NCI-H774 (cell line): ENCODE measurements at regions not wholly inside any gene's neighbourhood (a gene's known extent, or its start where the extent isn't known, plus 50 kb on each side); places are given as distances from the start of the nearest gene placed in this dataset.

Source experiments
- DNase-seq: peaks from one replicate; lab custom pipeline; 2025; lab: John Stamatoyannopoulos, UW

GRCh38 chr3:39000008-39000450 is 51.7 kb downstream of the SCN11A start:
- peak; percentile 31 for DNase-seq

GRCh38 chr3:38998086-38998485 is 53.7 kb downstream of the SCN11A start:
- no peak for DNase-seq

- no peak for DNase-seq
Observed at GRCh38 chr3:38996193-38996592, 55.6 kb downstream of the SCN11A start.

- no peak for DNase-seq
Observed at GRCh38 chr3:38994251-38994650, 57.5 kb downstream of the SCN11A start.

- DNase-seq, result no peak
Observed at GRCh38 chr3:38992117-38992760, 59.5 kb downstream of the SCN11A start.

- no peak for DNase-seq
Observed at GRCh38 chr3:38990621-38991020, 61.1 kb downstream of the SCN11A start.

GRCh38 chr3:38989917-38990510 is 61.7 kb downstream of the SCN11A start:
- DNase-seq, result no peak

GRCh38 chr3:38988955-38989354 is 62.8 kb downstream of the SCN11A start:
- DNase-seq, result no peak

GRCh38 chr3:38987456-38987855 is 64.3 kb downstream of the SCN11A start:
- DNase-seq, result no peak

GRCh38 chr3:38986901-38987300 is 64.8 kb downstream of the SCN11A start:
- DNase-seq, result no peak

- DNase-seq, result no peak
Observed at GRCh38 chr3:38985981-38986380, 65.8 kb downstream of the SCN11A start.

GRCh38 chr3:38985581-38985980 is 66.2 kb downstream of the SCN11A start:
- no peak for DNase-seq

GRCh38 chr3:38984731-38985130 is 67.0 kb downstream of the SCN11A start:
- DNase-seq, result no peak

- DNase-seq, result no peak
Observed at GRCh38 chr3:38984110-38984509, 67.6 kb downstream of the SCN11A start.

GRCh38 chr3:38980938-38981337 is 70.8 kb downstream of the SCN11A start:
- no peak for DNase-seq

GRCh38 chr3:38978729-38979128 is 73.0 kb downstream of the SCN11A start:
- DNase-seq, result no peak

GRCh38 chr3:38970851-38971638 is 80.7 kb downstream of the SCN11A start:
- DNase-seq, result no peak

- DNase-seq, result no peak
Observed at GRCh38 chr3:38969317-38970235, 82.2 kb downstream of the SCN11A start.

- no peak for DNase-seq
Observed at GRCh38 chr3:38968891-38969290, 82.9 kb downstream of the SCN11A start.

- no peak for DNase-seq
Observed at GRCh38 chr3:38968403-38968802, 83.3 kb downstream of the SCN11A start.

- DNase-seq, result no peak
Observed at GRCh38 chr3:38967693-38967989, 84.1 kb downstream of the SCN11A start.
